ENCODE measurements at regions not wholly inside any gene's neighbourhood (a gene's known extent, or its start where the extent isn't known, plus 50 kb on each side); places are given as distances from the start of the nearest gene placed in this dataset.

DNA sequence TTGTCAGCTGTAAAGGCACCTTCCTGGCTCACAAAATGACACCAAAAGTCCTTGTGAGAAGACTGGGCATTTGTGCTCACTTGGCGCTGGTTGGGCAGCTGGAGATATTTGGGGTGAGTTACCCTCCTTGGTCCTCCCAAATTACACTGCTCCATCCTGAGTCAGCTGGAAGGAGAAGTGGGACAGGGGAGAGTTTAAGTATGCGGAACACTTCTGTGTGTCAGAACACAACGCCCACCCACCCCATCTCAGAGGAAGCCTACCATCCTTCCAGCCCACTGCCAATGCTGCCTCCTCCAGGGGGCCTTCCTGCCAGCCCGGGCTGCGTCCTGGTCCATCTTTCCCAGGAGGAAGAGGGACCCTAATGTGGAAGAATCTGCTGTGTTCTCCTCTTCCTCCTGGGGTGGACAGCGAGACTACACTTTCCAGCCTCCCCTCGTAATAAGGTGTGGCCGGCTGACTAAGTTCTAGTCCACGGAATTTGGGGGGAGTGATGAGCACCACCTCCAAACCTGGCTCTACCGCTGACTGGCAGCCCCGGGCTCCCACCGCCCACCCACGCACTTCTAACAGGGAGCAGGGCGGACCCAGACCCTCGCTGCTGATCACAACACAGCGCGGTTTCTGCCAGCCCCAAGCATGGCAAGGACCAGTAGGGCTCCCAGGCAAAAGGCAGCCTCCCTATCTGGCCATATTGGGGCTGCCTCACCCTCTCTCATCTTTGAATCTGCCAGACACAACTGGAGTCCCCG lies 265.0 kb downstream of the XXYLT1 start:
- no peak for DNase-seq (ENCODE audit: extremely low read depth, low read depth)
- TF ChIP-seq, protein P1, sequence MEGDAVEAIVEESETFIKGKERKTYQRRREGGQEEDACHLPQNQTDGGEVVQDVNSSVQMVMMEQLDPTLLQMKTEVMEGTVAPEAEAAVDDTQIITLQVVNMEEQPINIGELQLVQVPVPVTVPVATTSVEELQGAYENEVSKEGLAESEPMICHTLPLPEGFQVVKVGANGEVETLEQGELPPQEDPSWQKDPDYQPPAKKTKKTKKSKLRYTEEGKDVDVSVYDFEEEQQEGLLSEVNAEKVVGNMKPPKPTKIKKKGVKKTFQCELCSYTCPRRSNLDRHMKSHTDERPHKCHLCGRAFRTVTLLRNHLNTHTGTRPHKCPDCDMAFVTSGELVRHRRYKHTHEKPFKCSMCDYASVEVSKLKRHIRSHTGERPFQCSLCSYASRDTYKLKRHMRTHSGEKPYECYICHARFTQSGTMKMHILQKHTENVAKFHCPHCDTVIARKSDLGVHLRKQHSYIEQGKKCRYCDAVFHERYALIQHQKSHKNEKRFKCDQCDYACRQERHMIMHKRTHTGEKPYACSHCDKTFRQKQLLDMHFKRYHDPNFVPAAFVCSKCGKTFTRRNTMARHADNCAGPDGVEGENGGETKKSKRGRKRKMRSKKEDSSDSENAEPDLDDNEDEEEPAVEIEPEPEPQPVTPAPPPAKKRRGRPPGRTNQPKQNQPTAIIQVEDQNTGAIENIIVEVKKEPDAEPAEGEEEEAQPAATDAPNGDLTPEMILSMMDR (IDR thresholded peaks at IDR 0.05; ENCODE audit: low read depth, low read length), result no peak

DNA sequence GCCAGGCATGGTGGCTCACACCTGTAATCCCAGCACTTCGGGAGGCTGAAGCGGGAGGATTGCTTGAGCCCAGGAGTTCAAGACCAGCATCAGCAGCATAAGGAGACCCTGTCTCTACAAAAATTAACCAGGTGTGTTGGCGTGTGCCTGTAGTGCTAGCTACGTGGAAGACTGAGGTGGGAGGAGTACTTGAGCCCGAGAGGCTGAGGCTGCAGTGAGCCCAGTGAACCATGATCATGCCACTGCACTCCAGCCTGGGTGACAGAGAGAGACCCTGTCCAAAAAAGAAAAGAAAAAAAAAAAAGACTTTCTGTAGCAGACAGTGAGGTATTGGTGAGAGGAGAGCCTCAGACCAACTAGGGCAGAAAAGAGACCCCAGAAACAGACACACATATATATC lies 263.8 kb downstream of the XXYLT1 start:
- TF ChIP-seq, protein P1 (IDR thresholded peaks at IDR 0.05; ENCODE audit: low read depth, low read length), result no peak
- DNase-seq (ENCODE audit: extremely low read depth, low read depth), result no peak

DNA sequence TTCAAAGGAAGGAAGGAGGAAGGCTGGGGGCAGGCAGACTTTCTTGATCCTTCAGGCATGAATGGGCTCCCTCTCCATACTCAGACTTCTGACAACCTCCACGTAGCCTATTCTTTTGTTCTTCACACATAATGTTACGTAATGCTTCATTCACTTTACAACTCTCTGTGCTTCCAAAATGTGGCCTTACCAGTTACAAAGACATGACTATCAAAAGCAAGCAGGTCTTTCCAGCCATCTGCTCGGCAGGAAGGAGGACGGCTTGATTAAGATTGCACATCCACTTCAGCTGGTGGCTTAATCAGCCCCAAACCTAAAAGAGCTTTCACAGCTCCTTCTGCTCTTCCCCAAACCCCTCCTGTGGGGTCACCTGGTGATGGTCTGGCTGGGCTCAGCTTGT lies 263.2 kb downstream of the XXYLT1 start:
- TF ChIP-seq, protein P1 (IDR thresholded peaks at IDR 0.05; ENCODE audit: low read depth, low read length), result no peak
- DNase-seq (ENCODE audit: extremely low read depth, low read depth), result no peak

DNA sequence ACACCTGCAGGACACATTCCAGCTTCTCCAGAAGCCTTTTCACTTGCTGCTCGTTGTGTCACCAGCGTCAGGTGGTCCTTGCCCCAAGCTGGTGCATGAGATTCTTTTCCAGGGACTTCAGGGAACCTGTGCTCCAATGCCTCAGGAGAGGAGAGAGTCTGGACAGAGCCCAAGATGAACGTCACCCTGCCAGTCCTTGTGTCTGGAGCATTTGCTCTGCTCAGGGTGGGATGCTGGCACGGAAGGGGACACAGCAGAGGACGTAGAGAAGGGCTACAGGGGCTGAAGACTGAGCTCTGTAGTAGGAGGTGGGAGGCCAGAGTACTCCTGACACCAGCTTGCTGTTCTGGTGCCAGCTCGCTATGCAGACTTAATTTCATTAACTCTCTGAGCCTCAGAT lies 262.1 kb downstream of the XXYLT1 start:
- TF ChIP-seq, protein P1 (IDR thresholded peaks at IDR 0.05; ENCODE audit: low read depth, low read length), result no peak

DNA sequence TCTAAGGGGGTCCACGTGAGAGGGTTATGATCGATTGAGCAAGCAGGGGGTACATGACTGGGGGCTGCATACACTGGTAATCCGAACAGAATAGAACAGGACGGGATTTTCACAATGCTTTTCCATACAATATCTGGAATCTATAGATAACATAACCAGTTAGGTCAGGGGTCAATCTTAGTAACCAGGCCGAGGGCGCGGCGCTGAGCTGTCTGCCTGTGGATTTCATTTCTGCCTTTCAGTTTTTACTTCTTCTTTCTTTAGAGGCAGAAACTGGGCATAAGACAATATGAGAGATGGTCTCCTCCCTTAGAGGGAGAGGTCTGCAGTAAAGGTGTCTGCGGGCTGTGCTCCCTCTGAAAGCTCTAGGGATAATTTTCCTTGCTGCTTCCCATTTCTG lies 261.3 kb downstream of the XXYLT1 start:
- DNase-seq (ENCODE audit: extremely low read depth, low read depth), result no peak
- TF ChIP-seq, protein P1 (IDR thresholded peaks at IDR 0.05; ENCODE audit: low read depth, low read length), result no peak

More for the DNA sequence above, 262.1 kb downstream of the XXYLT1 start:
- no peak for DNase-seq (ENCODE audit: extremely low read depth, low read depth)

DNA sequence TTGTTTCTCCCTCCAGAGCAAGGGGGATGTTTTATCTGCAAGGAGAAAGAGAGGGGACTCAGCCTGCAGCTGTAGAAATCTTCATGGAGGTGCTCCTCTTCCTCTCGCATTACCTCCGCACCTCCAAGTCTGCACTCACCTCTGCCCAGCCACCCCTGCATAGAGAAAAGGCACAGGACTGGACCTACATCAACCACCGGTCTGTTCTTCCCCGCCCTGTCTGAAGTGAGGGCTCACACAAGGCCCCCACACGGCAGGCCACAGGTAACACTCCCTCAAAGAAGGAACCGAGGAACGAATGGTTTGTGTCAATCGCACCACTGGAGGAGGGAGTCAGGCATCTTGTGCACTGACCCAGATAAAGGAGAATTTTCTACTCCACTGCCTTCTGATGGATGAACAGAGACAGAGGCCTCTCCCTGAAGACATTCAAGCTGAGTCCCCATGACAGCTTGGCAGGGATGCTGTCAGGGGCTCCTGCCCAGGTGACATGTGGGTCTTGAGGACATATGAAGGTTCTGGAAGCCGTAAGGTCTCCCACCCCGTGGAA lies 260.3 kb downstream of the XXYLT1 start:
- TF ChIP-seq, protein P1 (IDR thresholded peaks at IDR 0.05; ENCODE audit: low read depth, low read length), result no peak

DNA sequence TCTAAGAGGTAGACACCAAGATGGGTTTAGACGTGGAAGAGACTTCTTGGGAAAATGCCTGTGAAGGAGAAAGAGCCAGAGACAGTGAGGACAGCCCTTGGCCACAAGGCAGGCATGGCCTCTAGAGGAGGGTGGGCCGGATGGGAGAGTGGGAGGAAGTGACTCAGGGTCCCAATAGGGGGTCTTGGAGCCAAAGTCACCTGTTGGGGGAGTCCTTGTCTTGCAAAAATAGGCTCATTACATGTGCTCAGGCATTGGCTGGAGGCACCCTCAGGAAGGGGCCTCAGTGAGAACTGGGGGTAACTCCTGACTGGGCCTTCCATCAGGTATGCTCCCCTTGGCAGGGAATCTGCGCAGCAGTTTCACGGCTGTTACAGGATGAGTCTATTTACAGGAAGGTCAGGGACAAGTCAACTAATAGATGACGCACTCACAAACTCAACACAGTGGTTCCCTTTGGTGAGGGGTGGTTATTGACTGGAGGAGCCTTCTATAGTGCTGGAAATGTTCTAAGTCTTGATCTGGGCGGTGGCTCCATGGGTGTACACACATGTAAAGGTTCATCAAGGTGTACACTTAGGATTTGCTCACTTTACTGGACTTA lies 259.6 kb downstream of the XXYLT1 start:
- DNase-seq (ENCODE audit: extremely low read depth, low read depth), result no peak
- TF ChIP-seq, protein P1 (IDR thresholded peaks at IDR 0.05; ENCODE audit: low read depth, low read length), result no peak

More for the DNA sequence above, 260.3 kb downstream of the XXYLT1 start:
- DNase-seq (ENCODE audit: extremely low read depth, low read depth), result no peak

Data from AG09319 (cell line).